DMS114 treated with DMSO at 0.1 percent for 48 hours (cell line): ENCODE measurements at regions not wholly inside any gene's neighbourhood (a gene's known extent, or its start where the extent isn't known, plus 50 kb on each side); places are given as distances from the start of the nearest gene placed in this dataset.

Source experiments
- DNase-seq: peaks from one replicate; lab custom pipeline; 2025; ENCODE audit not compliant: unreplicated experiment; lab: John Stamatoyannopoulos, UW

DNA sequence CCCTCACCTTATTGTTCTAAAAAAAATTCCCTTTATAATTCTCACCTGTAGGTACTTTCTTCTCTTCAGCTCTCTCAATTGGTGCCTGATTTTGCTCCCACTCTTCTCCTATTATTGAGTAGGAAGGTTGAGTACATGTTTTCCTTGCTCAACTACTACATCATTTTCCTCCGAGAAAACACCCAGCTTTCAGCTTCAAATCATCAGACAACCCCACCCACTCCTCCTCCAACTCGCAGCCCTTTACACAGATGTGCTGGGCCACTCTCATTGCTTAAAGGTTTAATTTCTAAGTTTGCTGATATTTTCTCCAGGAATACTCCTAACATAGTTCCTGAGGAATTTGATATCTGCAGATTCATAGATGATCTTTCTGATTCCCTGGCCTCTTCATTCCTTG, 734.4 kb upstream of the ZEB2 start:
- DNase-seq = no peak

GRCh38 chr2:145253492-145253891, 733.6 kb upstream of the ZEB2 start:
- DNase-seq = no peak

DNA sequence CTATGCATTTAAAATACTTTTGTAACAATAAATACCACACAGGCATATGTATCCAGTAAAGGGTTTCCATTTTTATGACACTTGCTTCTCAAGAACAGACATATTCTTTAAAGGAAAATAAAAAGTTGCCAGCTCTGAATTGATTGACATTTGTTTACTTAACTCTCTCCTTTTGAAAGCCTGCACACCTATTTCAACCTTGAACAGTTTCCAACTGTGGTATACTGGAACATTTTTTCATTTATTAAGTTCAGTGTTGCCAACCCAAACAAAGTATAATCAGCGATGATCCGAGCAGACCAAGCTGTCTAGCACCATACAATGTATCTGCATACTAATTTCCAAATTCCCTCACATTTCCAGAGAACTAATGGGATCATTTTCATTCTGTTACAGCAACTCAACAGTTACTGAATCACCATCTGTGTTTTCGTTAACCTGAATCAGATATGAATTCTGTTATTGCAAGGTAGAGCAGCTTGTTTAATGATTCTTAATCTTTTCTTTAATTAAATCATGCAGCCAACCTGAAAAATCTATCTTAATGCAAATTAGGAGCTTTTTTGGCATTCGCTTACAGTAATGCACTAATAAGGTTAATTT, 725.5 kb upstream of the ZEB2 start:
- no peak for DNase-seq

DNA sequence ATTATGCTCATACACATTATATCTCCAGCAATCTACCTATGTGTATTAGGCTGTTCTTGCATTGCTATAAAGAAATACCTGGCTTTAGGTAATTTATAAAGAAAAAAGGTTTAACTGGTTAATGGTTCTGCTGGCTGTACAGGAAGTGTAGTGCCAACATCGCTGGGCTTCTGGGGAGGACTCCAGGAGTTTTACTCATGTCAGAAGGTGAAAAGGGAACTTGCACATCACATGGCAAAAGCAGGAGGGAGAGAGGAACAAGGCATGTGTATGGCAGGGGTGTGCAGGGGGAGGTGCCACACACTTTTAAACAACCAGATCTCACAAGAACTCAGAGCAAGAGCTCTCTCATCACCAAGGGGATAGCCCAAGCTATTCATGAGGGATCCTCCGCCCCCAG, 715.4 kb upstream of the ZEB2 start:
- DNase-seq = no peak

DNA sequence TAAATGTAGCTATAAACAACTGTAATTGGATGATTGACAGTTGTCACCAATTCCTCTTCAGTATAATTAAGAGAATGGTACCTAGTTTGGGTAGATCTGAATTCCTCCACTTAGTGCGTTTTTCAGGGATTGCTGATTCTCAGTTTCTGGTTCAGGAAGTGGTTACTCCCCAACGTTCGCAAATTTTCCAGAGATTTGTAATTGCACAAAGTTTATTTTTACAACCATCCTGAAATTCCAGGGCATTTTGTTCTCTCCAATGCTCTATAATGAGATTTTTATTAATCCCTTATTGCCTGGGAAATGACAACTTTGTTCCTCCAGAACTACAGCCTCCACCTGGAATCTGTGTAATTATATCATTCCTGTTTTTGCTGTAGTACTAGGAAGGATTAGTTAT, 710.6 kb upstream of the ZEB2 start:
- DNase-seq = no peak

DNA sequence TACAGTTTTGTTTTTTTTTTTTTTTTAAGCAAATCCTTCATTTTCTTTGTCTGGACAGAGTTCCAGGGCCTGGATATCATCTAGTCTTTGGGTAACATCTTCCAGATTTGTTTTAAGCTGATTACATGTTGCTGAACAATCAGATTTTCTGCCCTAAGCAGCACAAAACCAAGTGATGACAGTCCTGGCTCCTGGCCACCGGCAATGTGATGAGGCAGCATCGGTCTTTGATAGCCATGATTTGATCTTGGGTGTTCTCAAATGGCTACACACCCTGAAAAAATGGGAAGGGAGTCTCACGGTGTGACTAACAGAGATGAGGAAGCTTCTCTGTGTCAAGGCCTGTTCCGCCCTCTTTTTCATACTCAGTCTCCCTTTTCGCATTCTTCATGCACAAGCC, 708.6 kb upstream of the ZEB2 start:
- DNase-seq = no peak

GRCh38 chr2:145226901-145227300, 707.0 kb upstream of the ZEB2 start:
- no peak for DNase-seq

GRCh38 chr2:145221516-145221915, 701.6 kb upstream of the ZEB2 start:
- DNase-seq = no peak

GRCh38 chr2:145221032-145221431, 701.1 kb upstream of the ZEB2 start:
- no peak for DNase-seq

- no peak for DNase-seq
Observed at GRCh38 chr2:145220496-145220895, 700.6 kb upstream of the ZEB2 start.

GRCh38 chr2:145207884-145208283, 688.0 kb upstream of the ZEB2 start:
- no peak for DNase-seq

GRCh38 chr2:145206496-145207281, 686.8 kb upstream of the ZEB2 start:
- DNase-seq = no peak

- DNase-seq = no peak
Observed at GRCh38 chr2:145203891-145204290, 684.0 kb upstream of the ZEB2 start.

DNA sequence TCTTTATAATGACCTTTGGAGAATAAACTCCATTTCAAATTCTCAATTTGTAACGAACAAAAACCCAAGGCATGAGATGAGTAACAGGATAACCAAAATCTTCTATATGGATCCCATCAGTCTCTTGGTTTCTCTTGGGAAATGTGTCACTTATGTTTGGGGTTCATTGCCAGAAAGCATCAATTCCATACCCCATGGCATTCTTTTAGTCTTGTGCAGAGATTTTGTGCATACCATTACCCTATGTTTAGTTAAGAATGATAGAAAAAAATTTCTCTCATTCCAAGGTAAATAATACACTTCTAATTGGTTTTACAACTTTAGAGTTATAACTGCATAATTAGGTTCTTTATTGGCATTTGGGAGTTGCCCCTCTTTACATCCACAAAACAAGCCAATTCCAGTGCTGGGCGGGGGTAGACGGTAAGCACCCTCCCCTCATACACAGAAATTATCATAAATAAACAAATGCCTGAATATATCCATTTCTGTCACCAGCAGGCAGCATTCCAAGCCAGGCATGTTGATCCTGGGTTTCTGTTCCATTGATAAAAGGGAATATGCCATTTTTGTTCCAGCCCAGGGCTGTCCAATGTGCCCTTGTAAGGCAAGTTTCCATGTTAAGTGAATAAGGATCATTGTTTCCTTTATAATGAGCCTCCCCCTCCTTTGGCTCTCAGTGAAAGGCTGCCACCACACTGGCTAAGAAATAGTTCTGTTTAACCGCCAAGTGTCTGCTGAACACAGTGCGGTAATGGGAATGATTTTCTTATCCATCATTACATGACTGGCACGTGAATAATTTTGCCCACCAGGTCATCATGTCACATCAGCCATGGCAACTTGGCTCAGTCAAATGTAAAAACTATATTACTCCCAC, 680.1 kb upstream of the ZEB2 start:
- DNase-seq = peak; percentile 15

DNA sequence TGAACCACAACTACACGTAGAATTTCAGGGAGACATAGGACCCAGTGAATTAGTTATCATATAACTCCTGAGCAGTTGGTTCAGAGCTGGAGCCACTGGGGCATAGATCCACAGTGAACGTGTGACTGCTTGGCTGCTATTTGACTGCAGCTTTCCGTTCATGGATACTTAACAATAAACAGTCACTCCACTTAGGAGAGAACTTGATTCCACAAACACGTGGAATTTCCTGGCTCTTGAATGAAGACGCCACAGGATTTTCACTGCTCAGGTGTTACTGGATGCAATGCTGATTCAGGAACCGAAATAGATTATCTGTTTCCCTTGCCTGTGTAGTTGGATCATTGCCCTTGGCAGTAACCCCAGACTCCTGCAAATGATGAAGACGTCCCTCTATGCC, 679.1 kb upstream of the ZEB2 start:
- no peak for DNase-seq

DNA sequence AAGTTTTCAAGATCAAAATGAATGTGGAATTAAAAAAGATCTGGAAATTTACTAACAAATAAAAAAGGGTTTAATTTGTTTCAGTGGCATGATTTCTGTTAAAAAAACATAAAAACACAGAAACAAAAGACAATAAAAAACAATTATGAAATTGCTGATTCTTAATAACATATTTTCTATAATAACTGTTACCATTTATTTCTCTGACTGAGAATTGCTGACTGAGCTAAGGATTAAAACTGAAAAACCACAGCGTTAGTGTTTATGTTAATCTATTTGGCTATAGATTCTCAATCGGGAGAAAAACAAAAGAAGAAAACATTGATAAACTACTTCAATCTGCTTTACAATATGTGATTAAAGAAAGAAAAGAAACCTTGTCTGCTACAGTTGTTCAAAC, 678.6 kb upstream of the ZEB2 start:
- DNase-seq = no peak

DNA sequence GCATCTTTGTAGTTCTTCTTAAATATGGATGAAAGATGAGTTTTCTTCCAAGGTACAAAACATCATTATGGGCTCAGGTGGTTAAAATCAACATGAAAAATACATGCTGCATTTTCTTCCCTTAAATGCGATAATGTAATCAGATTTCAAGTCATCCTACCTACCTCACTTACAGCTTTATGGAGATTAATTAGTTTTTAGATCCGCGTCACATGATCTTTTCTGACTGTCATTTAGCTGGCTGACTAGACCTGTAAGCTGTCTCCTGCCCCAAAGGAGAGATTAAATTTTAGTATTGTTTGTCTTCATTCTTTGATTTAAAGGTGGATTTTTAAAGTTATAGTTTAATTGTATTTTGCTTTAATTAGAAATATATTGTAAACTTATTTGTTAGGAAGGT, 678.0 kb upstream of the ZEB2 start:
- no peak for DNase-seq

DNA sequence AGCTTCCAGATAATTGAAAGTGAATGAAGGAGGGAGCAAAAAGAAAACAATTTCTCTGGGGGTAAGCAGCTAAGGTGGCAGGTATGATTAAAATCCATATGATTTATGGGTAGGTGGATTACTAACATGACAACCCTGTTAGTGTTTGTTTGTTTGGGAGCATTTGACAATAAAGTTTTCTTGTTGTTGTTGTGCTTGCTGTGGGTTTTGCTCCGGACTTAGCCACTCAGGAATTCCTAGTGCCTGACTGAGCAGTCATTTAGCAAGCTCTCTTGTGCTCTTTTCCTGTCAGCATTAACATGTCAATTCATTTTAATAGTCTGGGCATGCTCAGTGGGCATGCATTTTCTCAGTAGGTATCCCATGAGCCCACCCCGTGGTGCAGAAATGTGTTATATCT, 674.8 kb upstream of the ZEB2 start:
- DNase-seq = no peak

GRCh38 chr2:145190031-145190703, 670.2 kb upstream of the ZEB2 start:
- DNase-seq = no peak

DNA sequence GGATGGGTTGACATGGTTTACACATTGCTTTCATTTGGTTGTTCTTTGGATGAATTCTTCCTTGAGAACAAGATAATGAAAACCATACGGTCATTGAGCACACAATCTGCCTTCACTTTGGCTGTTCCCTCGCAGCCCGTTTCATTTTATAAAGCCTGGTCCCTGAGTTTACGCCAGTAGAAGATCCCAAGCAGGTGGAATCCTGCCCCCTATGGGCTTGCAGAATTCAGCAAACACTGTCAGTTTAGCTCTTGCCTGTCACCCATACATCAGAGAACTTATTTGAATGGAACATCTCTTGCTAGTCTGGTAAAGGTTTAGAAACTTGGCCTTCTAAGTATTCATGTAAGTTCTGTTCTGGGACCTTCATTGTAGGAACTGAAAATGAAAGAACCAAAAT, 666.4 kb upstream of the ZEB2 start:
- no peak for DNase-seq

- DNase-seq = no peak
Observed at GRCh38 chr2:145185696-145186095, 665.8 kb upstream of the ZEB2 start.
